ENCODE measurements at regions not wholly inside any gene's neighbourhood (a gene's known extent, or its start where the extent isn't known, plus 50 kb on each side); places are given as distances from the start of the nearest gene placed in this dataset.
"Not testable (repeated sequence)": the region's sequence is repeated elsewhere in the genome, so short reads cannot be mapped to it uniquely, and the experiment has no call there.

DNA sequence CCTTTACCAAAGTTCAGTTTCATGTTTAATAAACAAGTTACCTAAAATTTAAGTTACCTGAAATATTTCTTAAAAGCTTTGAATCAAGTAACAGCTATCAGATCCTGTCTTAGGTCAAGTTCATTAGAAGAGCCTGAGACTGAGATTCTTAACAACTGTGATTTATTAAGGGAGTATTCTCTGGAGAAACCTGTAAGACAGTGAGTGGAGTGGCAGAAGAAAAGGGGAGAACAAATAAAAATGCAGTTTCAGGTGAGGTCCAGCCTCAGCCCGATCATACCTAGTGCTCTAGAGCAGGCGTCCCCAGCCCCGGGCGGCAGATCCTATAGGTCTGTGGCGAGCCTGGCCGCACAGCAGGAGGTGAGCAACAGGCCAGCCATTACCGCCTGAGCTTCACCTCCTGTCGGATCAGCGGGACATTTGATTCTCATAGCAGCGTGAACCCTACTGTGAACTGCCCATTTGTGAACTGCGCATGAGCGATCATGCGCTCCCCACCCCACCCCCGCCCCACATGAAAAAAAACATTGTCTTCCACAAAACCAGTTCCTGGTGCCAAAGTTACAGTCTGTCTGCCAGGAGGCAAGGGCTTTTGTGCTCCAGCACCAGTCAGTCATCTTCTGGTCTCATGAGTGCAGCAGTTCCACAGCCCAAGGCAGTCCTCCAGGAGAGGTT is 59.2 kb upstream of the ADGRB3 start:
- DNase-seq (ENCODE audit: low spot score): no peak

DNA sequence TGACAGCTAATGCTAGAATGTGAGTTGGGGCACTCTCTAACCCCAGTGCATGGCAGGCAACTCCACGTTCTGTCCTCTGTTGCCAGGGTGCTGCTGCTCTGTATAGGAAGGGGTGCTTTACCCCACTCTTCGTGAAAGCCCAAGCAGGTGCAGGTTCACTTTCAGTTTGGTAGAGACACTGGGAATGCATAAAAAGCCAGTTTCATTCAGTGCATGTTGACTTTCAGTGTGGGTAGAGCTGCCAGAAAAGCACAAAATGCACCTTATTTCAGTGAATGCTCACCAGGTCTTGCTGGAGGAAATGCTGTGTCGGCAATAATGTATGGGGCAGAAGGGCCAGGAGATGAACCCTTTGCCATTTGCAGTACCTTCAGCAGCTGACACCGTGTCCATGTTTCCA is 62.1 kb upstream of the ADGRB3 start:
- DNase-seq (ENCODE audit: low spot score): no peak

DNA sequence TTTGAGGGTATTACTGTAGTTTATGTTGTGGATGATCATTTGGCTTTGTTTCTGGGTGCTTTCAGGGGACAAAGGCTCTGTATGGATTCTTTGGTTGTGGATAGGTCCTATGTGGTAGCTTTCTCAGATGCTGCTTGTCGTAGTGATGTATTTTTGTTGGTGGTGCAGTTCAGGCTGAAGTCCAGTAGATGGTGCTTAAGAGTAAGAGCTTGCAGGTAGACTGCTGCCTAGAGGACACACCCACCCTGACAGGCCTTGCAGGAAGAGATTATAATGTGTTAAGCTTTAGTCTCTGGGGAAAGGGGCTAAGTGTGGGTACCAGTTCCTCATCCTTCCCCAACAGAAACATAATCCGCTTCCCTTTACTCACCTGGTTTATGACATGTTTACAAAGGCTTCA is 62.6 kb upstream of the ADGRB3 start:
- peak; percentile 17 for DNase-seq (ENCODE audit: low spot score)

DNA sequence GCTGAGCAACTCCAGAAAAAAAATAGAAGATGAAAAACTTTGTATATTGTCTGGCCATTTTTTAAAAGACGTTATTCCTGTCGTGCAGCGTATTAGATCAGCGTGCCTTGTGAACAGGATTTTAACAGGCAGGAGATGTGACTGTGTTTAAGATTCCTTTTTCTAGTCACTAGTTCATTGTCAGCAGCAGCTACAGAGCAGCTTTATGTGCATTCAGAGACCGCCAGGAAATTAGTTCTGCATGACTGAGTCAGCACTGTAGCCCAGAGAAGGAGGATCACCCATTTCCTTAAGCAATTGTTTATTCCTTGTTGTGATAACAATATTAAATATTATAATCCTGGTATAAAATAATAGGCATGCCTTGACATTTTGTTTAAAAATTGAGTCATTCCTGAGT is 75.4 kb upstream of the ADGRB3 start:
- DNase-seq (ENCODE audit: low spot score): no peak

DNA sequence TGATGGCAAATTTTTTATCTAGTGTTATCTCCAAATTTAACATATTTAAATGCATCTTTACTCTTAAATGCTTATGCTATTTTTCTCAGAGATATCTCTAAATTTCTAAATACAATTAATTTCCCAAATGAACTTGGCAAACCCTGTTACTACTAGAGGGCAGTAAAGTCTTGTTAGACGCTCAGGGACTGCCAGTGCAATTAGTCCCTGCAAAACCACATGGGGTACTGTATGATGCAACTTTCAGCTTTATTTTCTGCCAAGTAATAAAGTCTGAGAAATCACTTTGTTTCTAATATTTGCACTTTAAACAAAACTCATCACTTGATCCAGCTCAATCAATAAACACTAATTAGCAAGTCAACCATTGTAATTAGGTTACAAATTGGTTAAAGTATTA is 76.0 kb upstream of the ADGRB3 start:
- DNase-seq (ENCODE audit: low spot score): no peak

DNA sequence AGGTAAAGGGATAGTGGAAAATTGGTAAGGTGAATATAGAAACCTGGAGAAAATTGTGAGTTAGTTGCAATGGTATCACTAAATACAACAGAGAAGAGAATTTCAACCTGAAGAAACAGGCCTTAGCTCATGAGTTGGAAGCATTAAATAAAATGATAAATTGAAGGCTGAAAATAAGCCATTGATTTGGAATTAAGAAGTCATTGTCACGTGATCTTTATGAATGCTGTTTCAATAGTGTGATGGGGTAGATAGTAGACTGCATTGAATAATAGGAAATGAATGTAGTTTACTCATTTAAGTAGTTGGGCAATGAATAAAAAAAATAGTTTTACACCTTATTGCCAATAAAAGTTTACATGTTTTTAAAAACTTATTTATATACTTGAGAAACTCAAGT is 88.5 kb upstream of the ADGRB3 start:
- no peak for DNase-seq (ENCODE audit: low spot score)

DNA sequence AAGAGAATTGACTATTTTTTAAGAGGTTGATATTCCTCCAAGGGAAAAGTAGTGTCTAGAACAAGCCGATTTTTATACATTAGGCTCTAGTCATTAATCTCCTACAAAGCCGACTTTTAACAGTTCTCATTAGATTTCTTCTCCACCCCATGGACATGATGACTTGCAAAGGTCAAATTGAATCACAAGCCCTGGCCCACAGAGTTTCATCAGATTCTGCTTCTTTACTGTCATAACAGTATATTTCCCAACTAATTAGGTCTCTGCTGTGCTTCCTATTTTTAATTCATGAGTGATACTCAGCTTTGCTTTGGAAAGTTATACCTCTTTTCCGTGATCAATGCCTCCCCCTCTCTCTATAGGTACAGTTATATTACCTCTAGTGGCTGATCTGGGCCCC is 90.6 kb upstream of the ADGRB3 start:
- no peak for DNase-seq (ENCODE audit: low spot score)

DNA sequence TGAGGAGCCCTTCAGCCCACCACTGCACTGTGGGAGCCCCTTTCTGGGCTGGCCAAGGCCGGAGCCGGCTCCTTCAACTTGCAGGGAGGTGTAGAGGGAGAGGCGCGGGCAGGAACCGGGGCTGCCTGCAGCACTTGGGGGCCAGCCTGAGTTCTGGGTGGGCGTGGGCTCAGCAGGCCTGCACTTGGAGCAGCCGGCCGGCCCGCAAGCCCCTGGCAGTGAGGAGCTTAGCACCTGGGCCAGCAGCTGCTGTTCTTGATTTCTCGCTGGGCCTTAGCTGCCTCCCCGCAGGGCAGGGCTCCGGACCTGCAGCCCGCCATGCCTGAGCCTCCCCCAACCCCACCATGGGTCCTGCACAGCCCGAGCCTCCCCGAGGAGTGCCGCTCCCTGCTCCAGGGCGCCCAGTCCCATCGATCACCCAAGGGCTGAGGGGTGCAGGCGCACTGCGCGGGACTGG is 101.7 kb upstream of the ADGRB3 start:
- DNase-seq (ENCODE audit: low spot score): no peak

DNA sequence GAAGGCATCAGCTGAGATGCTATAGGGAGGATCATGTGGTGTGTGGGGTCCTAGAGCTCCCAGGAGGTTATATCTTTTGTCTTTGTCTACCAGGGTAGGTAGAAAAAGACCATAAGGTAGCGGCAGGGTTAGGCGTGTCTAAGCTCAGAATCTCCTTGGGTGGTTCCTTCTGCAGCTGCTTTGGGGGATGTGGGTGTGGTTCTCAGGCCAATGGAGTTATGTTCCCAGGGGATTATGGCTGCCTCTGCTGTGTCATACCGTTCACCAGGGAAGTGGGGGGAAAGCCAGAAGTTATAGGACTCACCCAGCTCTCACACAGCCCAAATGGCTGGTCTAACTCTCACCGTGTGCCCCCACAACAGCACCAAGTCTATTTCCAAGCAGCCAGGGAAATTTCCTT is 107.4 kb upstream of the ADGRB3 start:
- DNase-seq (ENCODE audit: low spot score): no peak

DNA sequence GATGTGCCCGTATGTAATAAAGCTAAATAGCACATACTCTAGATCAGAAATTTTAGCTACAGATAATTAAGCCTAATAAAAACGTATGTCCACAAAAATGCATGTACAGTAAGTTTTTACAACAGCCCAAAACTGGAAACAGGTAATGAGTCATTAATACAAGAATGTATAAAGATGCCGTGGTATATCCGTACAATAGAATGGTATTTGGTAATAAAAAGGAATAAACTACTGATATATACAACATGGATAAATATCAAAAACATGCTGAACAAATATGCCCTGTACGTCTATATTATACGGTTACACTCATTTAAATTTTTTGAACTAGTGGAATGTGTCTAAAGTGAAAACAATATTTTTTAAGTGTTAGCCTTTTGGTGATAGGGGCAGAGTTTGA is 128.2 kb upstream of the ADGRB3 start:
- DNase-seq (ENCODE audit: low spot score): no peak

DNA sequence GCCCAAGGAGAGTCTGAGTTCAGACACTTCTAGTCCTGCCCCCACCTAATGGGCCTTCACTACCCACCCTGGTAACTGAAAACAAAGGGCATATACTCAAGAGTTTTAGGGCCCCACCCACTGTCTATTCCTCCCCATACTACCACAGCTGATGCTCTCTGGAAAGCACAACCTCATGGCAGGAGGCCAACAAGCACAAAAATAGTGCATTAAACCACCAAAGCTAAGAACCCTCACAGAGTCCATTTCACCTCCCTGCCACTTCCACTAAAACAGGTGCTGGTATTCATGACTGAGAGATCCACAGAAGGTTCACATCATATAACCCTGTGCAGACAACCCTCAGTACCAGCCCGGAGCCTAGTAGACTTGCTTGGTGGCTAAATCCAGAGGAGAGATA is 132.1 kb upstream of the ADGRB3 start:
- no peak for DNase-seq (ENCODE audit: low spot score)

DNA sequence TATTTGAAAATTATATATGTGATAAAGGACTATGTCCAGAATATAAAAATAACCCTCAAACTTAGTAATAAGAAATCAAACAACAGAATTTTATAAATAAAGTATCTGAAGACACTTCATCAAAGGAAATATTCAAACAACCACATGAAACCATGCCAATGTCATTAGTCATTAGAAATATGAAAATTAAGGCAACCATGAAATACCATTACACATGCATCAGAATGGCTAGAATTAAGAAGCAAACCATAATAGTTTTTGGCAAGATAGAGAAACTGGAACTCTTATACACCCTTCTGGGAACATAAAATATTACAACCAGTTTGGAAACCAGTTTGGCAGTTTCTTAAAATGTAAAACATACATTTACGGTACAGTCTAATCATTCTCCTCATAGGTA is 137.2 kb upstream of the ADGRB3 start:
- no peak for DNase-seq (ENCODE audit: low spot score)

DNA sequence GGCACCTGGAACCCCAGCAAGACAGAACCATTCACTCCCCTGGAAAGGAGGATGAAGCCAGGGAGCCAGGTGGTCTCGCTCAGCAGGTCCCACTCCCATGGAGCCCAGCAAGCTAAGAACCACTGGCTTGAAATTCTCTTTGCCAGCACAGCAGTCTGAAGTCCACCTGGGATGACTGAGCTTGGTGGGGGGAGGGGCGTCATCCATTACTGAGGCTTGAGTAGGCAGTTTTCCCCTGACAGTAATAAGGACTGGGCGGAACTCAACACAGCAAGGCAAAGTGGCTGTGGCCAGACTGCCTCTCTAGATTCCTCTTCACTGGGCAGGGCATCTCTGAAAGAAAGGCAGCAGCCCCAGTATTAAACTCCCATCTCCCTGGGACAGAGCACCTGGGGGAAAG is 140.2 kb upstream of the ADGRB3 start:
- not testable (repeated sequence) for DNase-seq (ENCODE audit: low spot score)

DNA sequence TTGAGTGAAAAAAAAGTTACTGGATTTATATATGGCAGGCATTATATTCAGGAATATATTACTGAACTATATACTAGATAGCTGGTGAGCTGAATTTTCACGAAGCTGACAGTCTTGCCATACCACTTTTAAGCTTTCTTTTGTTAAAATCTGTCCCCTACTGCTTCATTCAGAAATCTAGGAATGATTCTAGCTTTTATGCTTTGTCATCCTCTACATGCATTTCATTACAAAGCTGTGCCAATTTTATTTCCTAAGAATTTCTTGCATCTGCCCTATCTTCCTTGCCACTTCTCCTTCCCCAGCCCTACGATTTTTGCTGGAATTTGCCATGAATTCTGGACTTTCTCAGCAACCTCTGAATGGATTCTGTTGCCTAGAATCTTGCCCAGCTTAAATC is 158.5 kb upstream of the ADGRB3 start:
- no peak for DNase-seq (ENCODE audit: low spot score)

DNA sequence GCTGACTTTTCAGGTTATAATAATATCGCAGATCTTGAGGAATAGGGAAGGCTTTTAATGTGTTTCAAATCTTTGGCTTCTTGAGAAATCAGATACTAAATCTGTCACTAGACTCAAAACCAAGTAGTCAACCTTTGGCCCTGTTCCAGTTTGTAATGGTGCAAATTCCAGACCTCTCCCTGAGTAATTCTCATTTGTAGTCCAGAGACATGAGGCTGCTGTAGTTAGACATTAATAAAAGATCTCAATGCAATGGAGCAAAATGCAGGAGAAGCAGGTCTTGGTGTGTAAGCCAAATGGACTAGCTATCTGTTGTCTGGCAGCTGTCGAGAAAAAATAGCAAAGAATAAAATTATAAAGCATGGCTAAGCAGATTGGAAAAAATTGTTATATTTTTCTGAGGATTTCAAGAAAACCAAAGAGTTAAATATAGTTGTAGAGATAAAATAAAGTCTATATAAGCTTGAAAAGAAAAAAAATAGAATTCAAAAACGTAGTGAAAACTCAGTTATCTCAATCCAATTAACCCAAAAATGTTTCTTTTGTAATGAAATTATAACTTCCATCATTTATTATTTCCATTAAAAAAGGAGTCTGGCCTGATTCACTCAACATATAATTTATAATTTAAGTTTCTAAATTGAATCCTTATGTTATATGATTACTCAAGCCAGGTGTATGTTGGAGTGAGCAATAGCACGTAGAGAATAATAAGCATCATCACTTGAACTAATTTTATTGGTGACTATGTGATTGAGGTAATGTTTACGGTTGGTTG is 161.5 kb upstream of the ADGRB3 start:
- no peak for DNase-seq (ENCODE audit: low spot score)

DNA sequence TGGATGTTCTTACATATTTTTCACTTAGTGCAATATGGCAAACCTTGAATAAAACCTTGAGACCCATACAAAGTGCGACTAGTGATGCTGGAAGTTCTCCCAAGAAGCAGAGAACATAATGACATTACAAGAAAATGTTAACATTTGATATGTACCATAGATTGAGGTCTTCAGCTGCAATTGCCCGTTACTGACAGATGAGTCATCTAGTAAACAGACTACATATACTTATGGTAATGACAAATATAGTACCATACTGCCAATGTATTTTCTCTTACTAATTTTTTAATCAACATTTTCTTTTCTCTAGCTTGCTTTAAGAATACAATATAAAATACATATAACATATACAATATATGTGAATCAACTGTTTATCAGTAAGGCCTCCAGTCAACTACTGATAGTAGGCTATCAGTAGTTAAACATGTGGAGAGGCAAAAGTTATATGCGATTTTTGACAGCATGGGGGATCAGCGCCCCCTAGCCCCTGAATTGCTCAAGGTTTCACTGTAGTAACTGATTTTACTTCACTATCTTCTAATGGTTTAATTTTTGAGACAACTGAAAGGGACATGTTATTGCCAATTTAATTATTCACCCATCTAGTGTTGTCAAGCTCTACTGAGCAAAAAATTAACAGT is 166.7 kb upstream of the ADGRB3 start:
- DNase-seq (ENCODE audit: low spot score): no peak

DNA sequence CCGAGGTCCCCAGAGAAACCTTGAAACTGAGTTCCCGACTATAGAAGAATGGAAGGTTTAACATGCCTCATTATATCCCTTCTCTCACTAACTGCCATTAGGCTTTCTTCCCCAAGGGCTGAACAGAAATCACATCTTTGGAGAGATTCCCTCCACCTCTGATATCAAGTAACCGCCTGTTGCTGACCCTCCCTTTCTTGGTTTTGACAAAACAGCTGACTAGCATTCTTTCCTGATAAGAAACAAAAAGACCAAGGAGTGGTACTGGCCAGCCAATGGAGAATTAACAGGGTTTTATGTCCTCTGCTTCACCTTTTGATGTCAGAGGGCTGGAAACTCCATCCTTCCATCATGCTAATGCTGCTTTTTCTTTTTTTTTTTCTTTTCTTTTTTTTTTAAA is 176.6 kb upstream of the ADGRB3 start:
- no peak for DNase-seq (ENCODE audit: low spot score)

DNA sequence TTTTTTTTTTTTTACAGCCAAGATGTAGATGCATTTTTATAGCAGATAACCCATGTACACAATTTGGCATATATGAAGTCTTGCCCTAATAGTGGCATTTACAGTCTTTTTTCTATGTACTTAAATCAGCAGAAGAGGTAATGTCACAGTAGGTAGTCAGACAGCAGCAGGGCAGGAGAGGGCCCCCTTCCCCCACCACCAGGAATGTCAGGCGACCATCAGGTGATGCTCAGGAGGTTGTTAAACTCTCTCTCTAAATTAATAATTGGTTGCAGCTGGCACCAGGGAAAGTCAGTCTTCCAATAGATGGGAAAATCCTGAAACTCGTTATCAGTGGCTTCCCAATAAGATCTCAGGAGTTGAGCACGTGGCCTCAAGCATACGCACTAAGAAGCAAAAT is 188.0 kb upstream of the ADGRB3 start:
- no peak for DNase-seq (ENCODE audit: low spot score)

DNA sequence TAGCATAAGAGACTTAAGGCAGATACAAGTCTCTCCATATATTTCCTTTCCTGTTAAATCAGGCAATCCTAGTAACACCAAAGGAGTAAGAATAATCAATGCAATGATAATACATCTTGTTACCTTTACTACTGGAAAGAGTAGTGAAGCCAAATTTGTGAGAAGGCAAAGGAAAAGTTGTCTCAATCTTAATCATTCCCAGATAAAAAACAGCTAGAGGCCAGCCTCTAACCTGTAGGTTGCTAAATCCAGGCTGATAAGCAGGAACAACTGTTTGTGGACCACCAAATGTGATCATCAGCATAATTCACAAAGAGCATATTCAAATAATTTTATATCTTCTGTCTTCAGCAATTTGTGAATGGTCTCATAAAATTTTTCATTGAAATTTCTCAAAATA is 189.2 kb upstream of the ADGRB3 start:
- no peak for DNase-seq (ENCODE audit: low spot score)

DNA sequence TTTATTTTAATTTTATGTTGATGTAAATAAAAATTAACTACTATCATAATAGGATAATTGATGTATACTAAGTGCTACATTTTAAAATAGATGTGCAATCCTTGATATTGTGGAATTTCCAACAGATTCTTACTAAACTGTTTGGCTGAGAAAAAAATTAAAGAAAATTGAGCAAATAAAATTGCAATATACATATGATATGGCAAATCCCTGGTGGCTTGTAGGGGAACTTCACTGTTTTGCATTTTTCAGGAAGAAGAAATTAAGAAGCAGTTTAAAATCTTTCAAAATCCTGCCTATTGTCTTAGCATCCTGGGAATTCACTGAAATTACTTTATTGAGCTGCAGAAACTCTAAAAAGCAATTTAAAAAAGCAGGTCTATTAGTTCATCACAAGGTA is 191.4 kb upstream of the ADGRB3 start:
- no peak for DNase-seq (ENCODE audit: low spot score)

DNA sequence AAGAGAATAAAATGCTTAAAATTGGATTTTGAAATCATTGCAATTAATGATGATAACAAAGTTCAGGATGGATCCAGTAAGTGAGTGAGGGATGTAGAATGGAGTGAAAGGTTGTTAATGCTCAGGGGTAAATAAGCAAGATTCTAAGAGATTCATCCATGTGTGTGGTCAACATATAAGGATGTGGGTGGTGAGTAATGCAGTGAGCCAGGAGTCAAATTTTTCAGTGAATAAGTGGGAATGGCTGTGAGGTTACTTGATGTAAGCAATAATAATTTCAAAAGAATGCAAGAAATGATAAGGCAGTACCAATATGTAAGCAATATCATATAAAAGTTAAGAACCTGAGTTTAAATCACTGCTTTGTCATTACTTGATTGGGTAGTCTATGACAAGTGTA is 207.5 kb upstream of the ADGRB3 start:
- DNase-seq (ENCODE audit: low spot score): no peak

DNA sequence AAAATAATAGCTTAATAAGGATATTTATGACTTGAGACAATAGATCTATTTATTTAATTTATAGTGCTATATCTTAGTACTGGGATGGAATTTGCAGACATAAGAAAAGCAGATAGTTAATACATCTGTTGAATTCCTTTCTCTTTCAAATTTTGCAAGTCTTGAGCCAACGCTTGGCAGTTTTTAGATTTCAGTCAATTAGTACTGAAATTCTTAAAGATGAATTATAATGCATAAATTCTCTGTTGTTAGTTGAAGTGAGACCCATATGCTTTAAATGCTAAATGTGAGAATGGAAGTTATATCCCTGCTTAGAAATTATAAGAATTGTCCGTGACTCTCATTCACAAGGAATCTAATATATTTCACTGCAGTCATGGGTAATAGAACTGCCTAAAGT is 225.1 kb upstream of the ADGRB3 start:
- no peak for DNase-seq (ENCODE audit: low spot score)

DNA sequence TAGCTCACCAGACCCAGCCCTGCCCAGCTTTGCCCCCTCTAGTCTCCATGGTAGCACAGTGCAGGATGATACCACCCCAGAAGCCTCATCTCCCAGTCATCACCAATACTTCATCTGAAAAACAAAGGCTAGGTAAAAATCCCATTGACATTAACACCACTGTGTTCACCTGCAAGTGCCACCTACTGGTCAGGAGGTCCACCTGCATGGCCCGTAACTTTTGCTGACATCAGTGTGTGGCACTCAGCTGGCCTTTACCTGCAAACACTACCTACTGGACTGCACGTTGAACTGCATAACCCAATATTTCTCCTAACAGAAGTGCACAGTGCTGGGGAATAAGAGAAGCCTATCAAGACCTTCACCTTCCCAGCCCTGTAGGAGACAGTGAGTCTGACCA is 234.7 kb upstream of the ADGRB3 start:
- DNase-seq (ENCODE audit: low spot score): no peak

DNA sequence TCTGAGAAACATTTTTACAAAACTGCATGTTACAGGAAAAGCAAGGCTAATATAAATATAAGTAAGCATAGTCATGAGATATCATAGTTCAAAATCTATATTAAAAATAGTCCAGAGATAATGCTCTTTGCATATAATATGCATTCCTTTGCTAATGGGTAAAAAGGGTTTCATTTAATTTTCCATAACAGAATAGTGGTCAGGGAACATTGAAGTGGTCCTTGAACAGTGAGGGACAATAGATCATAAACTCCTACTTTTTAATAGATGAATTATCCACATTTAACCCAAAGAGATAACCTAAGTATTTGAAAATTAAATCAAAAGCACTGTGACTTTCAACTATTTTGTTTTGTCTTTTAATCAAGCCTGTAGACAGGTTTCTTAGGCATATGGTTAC is 243.1 kb upstream of the ADGRB3 start:
- no peak for DNase-seq (ENCODE audit: low spot score)

Data from HuH-7 (cell line).